HCT116 (cell line): ENCODE measurements at regions not wholly inside any gene's neighbourhood (a gene's known extent, or its start where the extent isn't known, plus 50 kb on each side); places are given as distances from the start of the nearest gene placed in this dataset.

ENCODE experiments used
- ATAC-seq: fragments of 200-7000 bp; cut with Tn5 transposase; 2 replicates; pipeline ENCODE4 v1.9.1; 2020; ENCODE audit warnings: mild to moderate bottlenecking, moderate library complexity
- BruUV-seq: library from RNA; stranded (reverse); fragments of 400-500 nt; replicated peaks from 2 replicates; lab custom pipeline; 2021; lab: Mats Ljungman, UMichigan
- CTCF ChIA-PET: fragments of 300-600 bp; sonication (Branson Sonifier 250); formaldehyde crosslinking; loops from one replicate; lab custom pipeline; 2021; ENCODE audit warnings: antibody characterized with exemption; lab: Charles Lee
- POLR2A ChIA-PET: fragments of 300-600, 350-600 bp; sonication (Branson Sonifier 250); formaldehyde crosslinking; loops from one replicate; lab custom pipeline; 2021; ENCODE audit warnings: antibody characterized with exemption; lab: Charles Lee
- RAD21 ChIA-PET, 2 experiments: fragments of 300-600 bp; sonication (Branson Sonifier 250); formaldehyde crosslinking; loops; one replicate each; lab custom pipeline; 2023; ENCODE audit warnings: low total read pairs in 2 of 2; ENCODE audit not compliant: uncharacterized antibody in 2 of 2, unreplicated experiment in 2 of 2, low non-redundant PET in 1 of 2; lab: Charles Lee
- DNase-seq: peaks from one replicate; pipeline ENCODE4 v3.0.0-alpha.2; 2010; ENCODE audit warnings: low read depth, low spot score
- H2AFZ ChIP-seq: fragments of 200-600 bp; shearing (Covaris generic), sonication (generic); 2 replicates; pipeline ENCODE4 v1.6.1; 2017; ENCODE audit warnings: low read depth, mixed run types, mixed read lengths, antibody characterized with exemption, low read length; ENCODE audit not compliant: poor library complexity, severe bottlenecking
- H3K27ac ChIP-seq: 2 replicates; pipeline ENCODE4 v1.5.1; 2012; ENCODE audit warnings: low read depth, low read length
- H3K27me3 ChIP-seq: fragments of 200-600 bp; sonication (generic); 2 replicates; pipeline ENCODE4 v1.6.1; 2016; ENCODE audit warnings: mixed run types, low read length, mixed read lengths; ENCODE audit not compliant: insufficient read depth
- H3K36me3 ChIP-seq, 2 experiments: fragments of 200-500 bp in 1 of 2; fragments of 200-600 bp in 1 of 2; sonication (Bioruptor generic) in 1 of 2; sonication (generic) in 1 of 2; 2 replicates each; pipeline versions ENCODE4 v1.5.1 to v1.6.1; 2014 to 2016; ENCODE audit warnings: low read length in 2 of 2, inconsistent platforms in 1 of 2, mixed read lengths in 1 of 2, mixed run types in 1 of 2; ENCODE audit not compliant: insufficient read depth in 2 of 2, control insufficient read depth in 1 of 2
- H3K4me1 ChIP-seq, 2 experiments: fragments of 200-600 bp in 1 of 2; sonication (generic) in 1 of 2; 2 replicates each; pipeline versions ENCODE4 v1.5.1 to v1.6.1; 2012 to 2017; ENCODE audit warnings: low read length in 2 of 2, inconsistent platforms in 1 of 2, mild to moderate bottlenecking in 1 of 2, mixed read lengths in 1 of 2, mixed run types in 1 of 2, moderate library complexity in 1 of 2; ENCODE audit not compliant: insufficient read depth in 2 of 2, control insufficient read depth in 1 of 2
- H3K4me2 ChIP-seq: fragments of 200-600 bp; sonication (generic); 2 replicates; pipeline ENCODE4 v1.6.1; 2017; ENCODE audit warnings: mixed run types, low read length, mixed read lengths
- H3K4me3 ChIP-seq, 2 experiments: fragments of 200-600 bp in 1 of 2; sonication (generic) in 1 of 2; replicated peaks in 1 of 2; 2 replicates each; pipeline ENCODE4 v1.5.1; 2011 to 2016; ENCODE audit warnings: low read length in 2 of 2, control low read depth in 1 of 2, low read depth in 1 of 2, mild to moderate bottlenecking in 1 of 2, mixed read lengths in 1 of 2, mixed run types in 1 of 2
- H3K79me2 ChIP-seq: fragments of 200-600 bp; sonication (generic); 2 replicates; pipeline ENCODE4 v1.6.1; 2017; ENCODE audit warnings: mild to moderate bottlenecking, mixed run types, low read length, moderate library complexity, mixed read lengths; ENCODE audit not compliant: insufficient read depth
- H3K9ac ChIP-seq: fragments of 200-600 bp; sonication (generic); 2 replicates; pipeline ENCODE4 v1.6.1; 2016; ENCODE audit warnings: low read length, mixed read lengths
- H3K9me2 ChIP-seq: fragments of 200-600 bp; sonication (generic), shearing (Covaris generic); 2 replicates; pipeline ENCODE4 v1.6.1; 2017; ENCODE audit warnings: mixed run types, mild to moderate bottlenecking, moderate library complexity; ENCODE audit not compliant: insufficient read depth
- H3K9me3 ChIP-seq, 2 experiments: fragments of 200-500 bp in 1 of 2; fragments of 200-600 bp in 1 of 2; sonication (Bioruptor generic) in 1 of 2; sonication (generic) in 1 of 2; 2 replicates each; pipeline ENCODE4 v1.6.1; 2014 to 2017; ENCODE audit warnings: low read length in 2 of 2, mixed read lengths in 2 of 2, inconsistent platforms in 1 of 2, low read depth in 1 of 2, mild to moderate bottlenecking in 1 of 2, mixed run types in 1 of 2, moderate library complexity in 1 of 2; ENCODE audit not compliant: control insufficient read depth in 1 of 2, insufficient read depth in 1 of 2
- H4K20me1 ChIP-seq: fragments of 200-600 bp; sonication (generic), shearing (Covaris generic); 2 replicates; pipeline ENCODE4 v1.6.1; 2017; ENCODE audit warnings: mixed run types, mild to moderate bottlenecking, moderate library complexity; ENCODE audit not compliant: insufficient read depth
- ATF3 ChIP-seq: IDR thresholded peaks from 2 replicates; pipeline ENCODE4 v1.6.1; 2012
- CBX3 ChIP-seq: IDR thresholded peaks from 2 replicates; pipeline ENCODE4 v1.6.1; 2012; ENCODE audit warnings: low read depth
- CEBPB ChIP-seq: IDR thresholded peaks from 2 replicates; pipeline ENCODE4 v1.6.1; 2012; ENCODE audit warnings: low read depth
- EGR1 ChIP-seq: IDR thresholded peaks from 2 replicates; pipeline ENCODE4 v1.6.1; 2012; ENCODE audit warnings: low read depth
- ELF1 ChIP-seq: IDR thresholded peaks from 2 replicates; pipeline ENCODE4 v1.6.1; 2012; ENCODE audit warnings: low read depth, borderline replicate concordance
- EZH2phosphoT487 ChIP-seq: fragments of 200-600 bp; IDR thresholded peaks from 2 replicates; pipeline ENCODE4 v1.6.1; 2018; ENCODE audit warnings: antibody characterized with exemption, borderline replicate concordance
- JUND ChIP-seq: IDR thresholded peaks from 2 replicates; pipeline ENCODE4 v1.6.1; 2012
- MAX ChIP-seq: IDR thresholded peaks from 2 replicates; pipeline ENCODE4 v1.6.1; 2012
- POLR2A ChIP-seq: IDR thresholded peaks from 2 replicates; pipeline ENCODE4 v1.7.0; 2011; ENCODE audit warnings: borderline replicate concordance; ENCODE audit not compliant: insufficient read depth, insufficient read length; ENCODE audit errors: extremely low read depth
- RAD21 ChIP-seq: IDR thresholded peaks from 2 replicates; pipeline ENCODE4 v1.6.1; 2012; ENCODE audit warnings: low read depth, mild to moderate bottlenecking
- REST ChIP-seq: IDR thresholded peaks from 2 replicates; pipeline ENCODE4 v1.6.1; 2012; ENCODE audit warnings: low read depth
- SP1 ChIP-seq: IDR thresholded peaks from 2 replicates; pipeline ENCODE4 v1.6.1; 2012; ENCODE audit warnings: low read depth
- SRF ChIP-seq: IDR thresholded peaks from 2 replicates; pipeline ENCODE4 v1.6.1; 2012; ENCODE audit warnings: low read depth
- TCF7L2 ChIP-seq: IDR thresholded peaks from 2 replicates; pipeline ENCODE4 v1.7.0; 2011; ENCODE audit warnings: borderline replicate concordance, inconsistent platforms; ENCODE audit not compliant: insufficient read depth, insufficient read length; ENCODE audit errors: extremely low read depth
- YY1 ChIP-seq: IDR thresholded peaks from 2 replicates; pipeline ENCODE4 v1.6.1; 2011; ENCODE audit warnings: low read length, low read depth, moderate library complexity, mild to moderate bottlenecking; ENCODE audit not compliant: insufficient replicate concordance; ENCODE audit errors: extremely low read depth
- ZFX ChIP-seq: fragments of 450-650 bp; IDR thresholded peaks from 2 replicates; pipeline ENCODE4 v1.6.1; 2017
- ZNF274 ChIP-seq: fragments of 200-500 bp; sonication (Bioruptor generic); IDR thresholded peaks from 2 replicates; pipeline ENCODE4 v1.6.1; 2014; ENCODE audit warnings: mild to moderate bottlenecking, low read depth, low read length, inconsistent platforms
- intact Hi-C: fragments of 100-400 bp; cut with micrococcal nuclease; formaldehyde crosslinking; loops from 2 replicates; pipeline ENCODE4 v1.10.0; 2022
- TF ChIP-seq, protein P1 (sequence below), 3 experiments: fragments of 200-600 bp in 1 of 3; sonication (generic) in 1 of 3; IDR thresholded peaks in 2 of 3; conservative IDR thresholded peaks in 1 of 3; 2 replicates each; pipeline ENCODE4 v1.5.1; 2012 to 2017; ENCODE audit warnings: low read depth in 2 of 3, low read length in 2 of 3, antibody characterized with exemption in 1 of 3, borderline replicate concordance in 1 of 3, control low read depth in 1 of 3, mild to moderate bottlenecking in 1 of 3, mixed read lengths in 1 of 3, mixed run types in 1 of 3, moderate library complexity in 1 of 3; ENCODE audit not compliant: insufficient read depth in 1 of 3

DNA sequence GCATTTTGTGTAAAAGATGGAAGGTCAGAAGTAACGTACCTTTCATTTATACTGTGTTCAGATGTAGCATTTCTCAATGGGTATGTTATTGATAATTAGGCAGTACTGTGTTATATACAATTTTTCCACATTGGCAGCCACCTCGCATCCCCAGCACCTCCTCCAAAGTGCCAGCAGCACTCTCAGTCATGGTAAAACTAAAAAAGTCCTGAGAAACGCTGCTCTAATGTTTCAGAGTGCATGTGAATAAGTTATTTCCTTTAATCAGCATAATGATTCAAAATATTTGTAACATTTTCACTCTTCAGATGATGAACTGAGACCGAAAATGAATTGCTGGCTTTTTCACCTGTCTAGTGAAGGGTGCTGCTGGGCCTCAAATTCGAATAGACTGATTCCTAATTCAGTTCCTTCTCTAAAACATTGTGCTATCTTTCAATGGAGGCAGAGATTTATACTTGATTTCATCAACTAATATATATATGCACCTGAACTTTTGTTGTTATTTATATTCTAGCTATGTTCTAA lies 79.9 kb upstream of the ANKRD55 start (continued):
- no peak for TF ChIP-seq RAD21
- TF ChIP-seq CEBPB: no peak
- no peak for TF ChIP-seq POLR2A
- no peak for TF ChIP-seq SP1
- no peak for TF ChIP-seq TCF7L2
- TF ChIP-seq ZFX: no peak
- no peak for TF ChIP-seq JUND
- no peak for TF ChIP-seq EGR1
- no peak for TF ChIP-seq MAX
- no peak for TF ChIP-seq ZNF274

- no TSS peak for BruUV-seq
- no peak for DNase-seq
- H3K4me3 ChIP-seq: no peak overlapping the region
- H3K9me3 ChIP-seq: no peaks in the 10 kb centered on the region
- no peak for ATAC-seq
- RAD21 ChIA-PET: no interaction called here
- H3K4me2 ChIP-seq: no peak overlapping the region
- H2AFZ ChIP-seq: no peak overlapping the region
- H3K36me3 ChIP-seq: no peaks in the 10 kb centered on the region
- H4K20me1 ChIP-seq: no peaks in the 10 kb centered on the region
- no peaks in the 10 kb centered on the region for H3K27me3 ChIP-seq
- POLR2A ChIA-PET: no interaction called here
- no peaks in the 10 kb centered on the region for H3K4me1 ChIP-seq
- no peaks in the 10 kb centered on the region for H3K79me2 ChIP-seq
- intact Hi-C loops: no loop called here
- H3K27ac ChIP-seq: no peak overlapping the region
- CTCF ChIA-PET: no interaction called here
- no peak overlapping the region for H3K9ac ChIP-seq
- H3K9me2 ChIP-seq: no peaks in the 10 kb centered on the region
- TF ChIP-seq CBX3 (no peak), ELF1 (no peak), JUND (no peak), EZH2phosphoT487 (no peak), ZNF274 (no peak), YY1 (no peak), ATF3 (no peak), RAD21 (no peak), ZFX (no peak), CEBPB (no peak), SRF (no peak), REST (no peak), MAX (no peak), SP1 (no peak)
- TF ChIP-seq, protein P1, sequence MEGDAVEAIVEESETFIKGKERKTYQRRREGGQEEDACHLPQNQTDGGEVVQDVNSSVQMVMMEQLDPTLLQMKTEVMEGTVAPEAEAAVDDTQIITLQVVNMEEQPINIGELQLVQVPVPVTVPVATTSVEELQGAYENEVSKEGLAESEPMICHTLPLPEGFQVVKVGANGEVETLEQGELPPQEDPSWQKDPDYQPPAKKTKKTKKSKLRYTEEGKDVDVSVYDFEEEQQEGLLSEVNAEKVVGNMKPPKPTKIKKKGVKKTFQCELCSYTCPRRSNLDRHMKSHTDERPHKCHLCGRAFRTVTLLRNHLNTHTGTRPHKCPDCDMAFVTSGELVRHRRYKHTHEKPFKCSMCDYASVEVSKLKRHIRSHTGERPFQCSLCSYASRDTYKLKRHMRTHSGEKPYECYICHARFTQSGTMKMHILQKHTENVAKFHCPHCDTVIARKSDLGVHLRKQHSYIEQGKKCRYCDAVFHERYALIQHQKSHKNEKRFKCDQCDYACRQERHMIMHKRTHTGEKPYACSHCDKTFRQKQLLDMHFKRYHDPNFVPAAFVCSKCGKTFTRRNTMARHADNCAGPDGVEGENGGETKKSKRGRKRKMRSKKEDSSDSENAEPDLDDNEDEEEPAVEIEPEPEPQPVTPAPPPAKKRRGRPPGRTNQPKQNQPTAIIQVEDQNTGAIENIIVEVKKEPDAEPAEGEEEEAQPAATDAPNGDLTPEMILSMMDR (IDR thresholded peaks at IDR 0.05 in 2 of 3, conservative IDR thresholded peaks at IDR 0.05 in 1 of 3; ENCODE audit: borderline replicate concordance in 1 of 3, insufficient read depth in 1 of 3, low read depth in 2 of 3, low read length in 2 of 3): no peak
These were observed 78.3 kb upstream of the ANKRD55 start for GRCh38 chr5:56311306-56311905.
